GM23248 (cell line): ENCODE measurements at regions not wholly inside any gene's neighbourhood (a gene's known extent, or its start where the extent isn't known, plus 50 kb on each side); places are given as distances from the start of the nearest gene placed in this dataset.

Experiments
- EZH2 ChIP-seq: fragments of 200-600 bp; sonication (generic); IDR thresholded peaks from 2 replicates; pipeline ENCODE4 v1.6.1; 2018; ENCODE audit warnings: antibody characterized with exemption, mild to moderate bottlenecking; ENCODE audit not compliant: insufficient read depth, poor library complexity, severe bottlenecking
- EZH2phosphoT487 ChIP-seq: fragments of 200-600 bp; sonication (generic); IDR thresholded peaks from 2 replicates; pipeline ENCODE4 v1.6.1; 2018; ENCODE audit warnings: antibody characterized with exemption, moderate library complexity, mild to moderate bottlenecking, low read depth; ENCODE audit not compliant: insufficient read depth

DNA sequence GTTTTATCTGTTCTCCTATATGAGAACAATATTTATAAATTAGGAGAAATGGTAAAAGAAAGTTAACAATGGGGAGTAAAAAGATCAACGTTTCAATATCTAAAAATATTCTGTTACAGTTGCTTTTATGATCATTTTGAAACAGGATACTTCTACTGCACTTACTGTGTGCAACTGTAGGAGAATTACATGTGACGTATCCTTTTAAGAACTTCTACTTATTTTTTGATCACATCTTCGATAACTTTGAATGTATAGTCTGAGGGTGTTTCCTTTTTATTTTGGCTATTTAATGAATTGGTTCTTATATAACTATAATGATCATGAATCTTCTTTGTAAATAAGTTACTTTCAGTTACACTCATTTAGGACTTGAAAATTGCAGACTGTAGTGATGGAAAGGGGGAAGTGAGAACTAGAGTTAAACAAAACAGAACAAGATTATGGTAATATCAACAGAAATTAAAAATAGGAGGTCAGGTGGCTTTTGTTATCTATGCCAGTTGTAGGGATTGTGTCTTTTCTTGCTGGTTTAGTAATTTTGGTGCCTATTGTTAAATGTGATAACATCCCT lies 109.9 kb downstream of the MSTN start:
- TF ChIP-seq EZH2phosphoT487 (no peak), EZH2 (no peak)
